ENCODE measurements at regions not wholly inside any gene's neighbourhood (a gene's known extent, or its start where the extent isn't known, plus 50 kb on each side); places are given as distances from the start of the nearest gene placed in this dataset.

GRCh38 chr5:10173716-10174115, 76.0 kb downstream of the ATPSCKMT start:
- DNase-seq, result no peak

GRCh38 chr5:10172247-10172646, 77.4 kb downstream of the ATPSCKMT start:
- DNase-seq, result no peak

DNA sequence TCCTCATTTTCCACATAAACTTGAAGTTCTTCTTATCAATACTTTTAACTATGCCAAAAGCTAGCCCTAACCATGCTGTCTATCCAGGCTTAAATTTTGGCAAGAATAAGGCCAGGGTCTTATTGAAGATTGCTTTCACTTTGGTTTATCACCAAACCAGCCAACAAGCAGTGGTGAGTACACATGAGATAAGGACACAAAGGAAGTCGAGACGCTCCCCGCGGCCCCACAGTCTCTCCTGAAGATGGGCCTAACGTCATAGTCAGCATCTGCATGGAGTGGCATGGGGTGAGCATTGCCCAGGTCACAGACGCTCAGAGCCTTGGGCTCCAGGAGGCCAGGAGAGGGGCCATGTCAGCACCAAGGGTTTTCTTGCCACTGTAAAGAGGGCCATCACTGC, 80.3 kb downstream of the ATPSCKMT start:
- DNase-seq, result no peak

GRCh38 chr5:10168254-10168653, 81.4 kb downstream of the ATPSCKMT start:
- no peak for DNase-seq

- no peak for DNase-seq
Observed at GRCh38 chr5:10167806-10168205, 81.9 kb downstream of the ATPSCKMT start.

GRCh38 chr5:10166392-10166791, 83.3 kb downstream of the ATPSCKMT start:
- no peak for DNase-seq

GRCh38 chr5:10162468-10162867, 87.2 kb downstream of the ATPSCKMT start:
- no peak for DNase-seq

GRCh38 chr5:10161778-10162177, 87.9 kb downstream of the ATPSCKMT start:
- no peak for DNase-seq

DNA sequence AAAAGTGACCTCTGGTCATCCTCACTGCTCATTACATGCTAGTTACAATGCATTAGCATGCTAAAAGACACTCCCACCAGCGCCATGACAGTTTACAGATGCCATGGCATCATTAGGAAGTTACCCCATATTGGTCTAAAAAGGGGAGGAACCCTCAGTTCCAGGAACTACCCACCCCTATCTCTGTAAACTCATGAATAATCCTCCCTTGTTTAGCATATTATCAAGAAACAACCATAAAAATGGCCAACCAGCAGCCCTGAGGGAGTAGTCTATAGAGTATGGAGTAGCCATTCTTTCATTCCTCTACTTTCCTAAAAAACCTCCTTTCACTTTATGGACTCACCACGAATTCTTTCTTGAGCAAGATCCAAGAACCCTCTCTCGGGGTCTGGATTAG, 89.4 kb downstream of the ATPSCKMT start:
- no peak for DNase-seq

DNA sequence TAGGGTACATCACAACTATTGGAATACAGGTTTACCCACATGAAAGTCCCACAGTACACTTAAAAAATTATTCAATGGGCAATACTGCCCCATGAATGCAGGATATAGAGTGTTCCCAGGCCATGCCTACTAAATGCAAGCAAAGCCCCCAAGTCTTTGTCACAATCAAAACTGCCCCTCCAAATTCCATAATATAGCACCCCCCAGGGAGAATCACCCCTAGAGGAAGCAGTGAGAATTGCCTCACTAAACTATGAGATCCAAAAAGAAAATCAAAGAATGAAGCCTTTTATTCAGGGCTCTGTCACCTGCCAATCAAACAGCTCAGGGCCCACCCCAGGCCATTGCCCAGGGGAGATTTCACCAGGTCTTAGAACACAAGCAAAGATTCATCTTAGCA, 90.8 kb downstream of the ATPSCKMT start:
- DNase-seq, result no peak

- DNase-seq, result no peak
Observed at GRCh38 chr5:10157085-10157669, 92.5 kb downstream of the ATPSCKMT start.

DNA sequence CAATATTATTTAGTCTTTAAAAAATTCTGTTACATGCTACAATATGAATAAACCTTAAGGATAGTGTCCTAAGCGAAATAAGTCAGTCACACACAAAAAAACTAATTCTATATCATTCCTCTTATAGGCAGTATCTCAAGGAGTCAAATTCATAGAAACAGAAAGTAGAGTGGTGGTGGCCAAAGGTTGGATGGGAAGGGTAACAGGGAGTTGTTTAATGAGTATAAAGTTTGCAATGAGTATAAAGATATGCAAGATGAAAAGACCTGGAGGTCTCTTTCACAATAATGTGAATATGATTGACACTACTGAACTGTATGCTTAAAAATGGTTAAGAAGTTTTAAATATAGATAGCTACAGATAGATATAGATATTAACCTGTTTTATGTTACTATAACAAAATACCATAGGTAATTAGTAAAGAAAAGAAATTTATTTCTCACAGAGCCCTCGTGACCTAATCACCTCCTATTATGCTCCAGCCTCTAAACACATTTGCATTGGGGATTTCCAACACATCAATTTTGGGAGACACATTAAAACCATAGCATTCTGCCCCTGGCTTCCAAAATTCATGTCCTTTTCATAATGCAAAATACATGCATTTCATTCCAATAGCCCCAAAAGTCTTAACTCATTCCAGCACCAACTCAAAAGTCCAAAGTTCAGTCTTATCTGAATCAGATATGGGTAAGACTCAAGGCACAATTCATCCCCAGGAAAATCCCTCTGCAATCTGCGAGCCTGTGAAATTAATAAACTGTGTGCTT, 93.6 kb downstream of the ATPSCKMT start:
- no peak for DNase-seq

GRCh38 chr5:10153808-10154537, 95.7 kb downstream of the ATPSCKMT start:
- DNase-seq, result no peak

DNA sequence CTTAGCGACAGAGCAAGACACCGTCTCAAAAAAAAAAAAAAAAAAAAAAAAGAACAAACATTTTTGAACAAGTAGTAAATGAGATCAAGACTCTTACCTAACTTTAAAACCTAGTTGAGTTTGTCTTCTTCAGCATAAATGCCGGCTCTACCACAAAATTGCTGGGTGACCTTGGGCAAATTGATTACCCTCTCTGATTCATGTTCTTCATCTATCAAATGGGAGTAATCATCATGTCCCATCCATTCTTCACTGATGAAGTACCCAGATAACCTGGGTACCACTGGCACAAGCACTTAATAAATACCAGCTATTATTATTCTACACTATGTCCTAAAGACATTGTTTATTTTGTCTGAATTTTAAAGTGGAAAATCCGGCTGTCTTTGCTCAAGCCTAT, 96.3 kb downstream of the ATPSCKMT start:
- DNase-seq, result no peak

DNA sequence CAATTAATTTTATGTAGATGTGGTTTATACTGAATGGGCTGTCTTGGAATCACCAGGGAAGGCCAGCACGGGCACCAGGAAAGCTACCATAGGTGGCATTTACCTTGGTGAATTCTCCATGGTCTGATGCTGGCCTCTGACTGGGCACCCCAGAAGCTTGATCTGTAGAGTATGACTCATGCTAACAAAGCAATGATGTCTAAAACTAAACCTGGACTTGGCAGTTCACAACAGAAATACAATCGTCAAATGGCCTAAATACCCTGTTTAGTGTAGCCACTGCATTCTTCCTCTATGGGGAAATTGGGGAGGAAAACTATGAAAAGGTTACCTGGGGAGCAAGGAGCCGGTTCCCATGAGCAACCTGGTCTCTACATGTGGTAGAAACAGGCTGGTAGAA, 98.0 kb downstream of the ATPSCKMT start:
- DNase-seq, result no peak

GRCh38 chr5:10149911-10150310, 99.8 kb downstream of the ATPSCKMT start:
- no peak for DNase-seq

DNA sequence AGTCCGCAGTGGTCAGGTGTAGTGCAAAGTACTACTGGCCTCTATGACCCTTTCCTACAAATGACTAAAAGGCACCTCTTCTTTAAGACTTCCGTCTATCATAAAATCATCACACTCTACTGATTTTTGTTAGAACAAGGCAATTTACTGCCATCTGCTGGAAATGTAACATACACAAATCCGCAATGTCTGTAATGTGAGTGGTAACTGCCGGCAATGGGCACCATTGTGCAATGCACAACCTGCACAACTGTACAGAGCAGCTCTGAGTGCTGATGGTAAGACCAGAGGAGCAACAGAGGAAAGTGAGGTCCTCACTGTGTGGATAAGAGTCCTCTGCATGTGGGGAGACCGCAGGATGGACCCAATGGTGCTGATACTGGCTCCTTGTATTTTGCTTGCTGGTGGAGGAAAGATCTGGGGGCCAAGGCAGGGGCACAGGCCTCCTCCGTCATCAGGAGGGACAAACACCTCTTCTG, 103.7 kb downstream of the ATPSCKMT start:
- peak; percentile 7 for DNase-seq

GRCh38 chr5:10144040-10144439, 105.6 kb downstream of the ATPSCKMT start:
- DNase-seq, result no peak

- DNase-seq, result no peak
Observed at GRCh38 chr5:10140195-10140973, 109.3 kb downstream of the ATPSCKMT start.

- DNase-seq, result no peak
Observed at GRCh38 chr5:10138395-10139057, 111.2 kb downstream of the ATPSCKMT start.

DNA sequence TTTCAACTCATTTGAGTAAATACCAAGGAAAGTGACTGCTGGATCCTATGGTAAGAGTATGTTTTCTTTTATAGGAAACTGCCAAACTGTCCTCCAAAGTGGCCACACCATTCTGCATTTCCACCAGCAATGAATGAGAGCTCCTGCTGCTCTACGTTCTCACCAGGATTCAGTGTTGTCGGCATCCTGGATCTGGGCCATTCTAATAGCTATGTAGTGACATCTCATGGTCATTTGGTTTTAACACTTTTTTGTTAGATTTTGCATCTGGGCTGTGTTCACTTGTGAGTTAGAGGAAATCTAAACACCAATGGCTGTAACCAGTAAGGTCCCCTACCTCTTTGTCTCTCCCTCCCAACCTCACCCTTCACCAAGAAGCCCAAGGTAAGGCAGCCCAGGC, 115.9 kb downstream of the ATPSCKMT start:
- no peak for DNase-seq

DNA sequence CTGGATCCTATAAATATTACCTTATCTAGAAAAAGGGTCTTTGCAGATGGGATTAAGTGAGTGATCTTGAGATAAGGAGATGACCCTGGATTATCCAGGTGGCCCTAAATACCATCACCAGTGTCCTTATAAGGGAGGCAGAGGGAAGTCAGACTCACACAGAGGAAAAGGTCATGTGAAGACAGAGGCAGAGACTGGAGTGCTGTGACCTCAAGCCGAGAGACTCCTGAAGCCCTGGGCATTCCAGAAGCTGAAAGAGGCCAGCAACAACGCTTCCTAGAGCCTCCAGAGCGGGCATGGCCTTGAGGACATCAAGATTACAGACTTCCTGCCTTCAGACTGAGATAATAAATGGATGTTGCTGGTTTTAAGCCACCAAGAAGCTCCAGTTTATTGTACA, 118.8 kb downstream of the ATPSCKMT start:
- no peak for DNase-seq

DNA sequence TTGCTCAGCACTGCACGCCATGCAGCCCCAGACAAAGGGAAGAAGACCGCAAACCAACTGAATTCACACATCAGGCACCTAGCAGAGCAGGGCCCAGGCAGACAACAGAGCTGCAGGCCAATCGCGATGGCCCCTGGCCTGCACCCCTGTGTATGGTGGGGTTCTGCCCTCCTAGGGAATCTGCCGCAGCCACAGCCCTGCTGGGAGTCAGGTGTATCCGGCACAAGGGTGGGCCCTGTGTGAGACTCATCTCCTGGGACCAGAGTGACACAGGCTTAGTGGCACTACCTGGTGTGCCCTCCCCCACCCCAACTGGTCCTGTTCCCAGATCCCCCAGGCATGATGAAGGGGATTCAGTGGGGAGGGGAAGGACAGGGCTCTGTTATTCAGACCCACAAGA, 122.8 kb downstream of the ATPSCKMT start:
- no peak for DNase-seq
